AG09319 (cell line): ENCODE measurements at regions not wholly inside any gene's neighbourhood (a gene's known extent, or its start where the extent isn't known, plus 50 kb on each side); places are given as distances from the start of the nearest gene placed in this dataset.

Experiments used
- DNase-seq: peaks from one replicate; pipeline ENCODE4 v3.0.0-alpha.2; 2010; ENCODE audit warnings: low read depth; ENCODE audit errors: extremely low read depth
- CTCF ChIP-seq: IDR thresholded peaks from 2 replicates; pipeline ENCODE4 v1.5.1; 2011; ENCODE audit warnings: low read depth, mild to moderate bottlenecking, inconsistent platforms, low read length, moderate library complexity

- no peak for DNase-seq
- no peak for TF ChIP-seq CTCF
Observed at GRCh38 chr10:10961072-10961471, 56.6 kb upstream of the CELF2 start.

- TF ChIP-seq CTCF = no peak
- DNase-seq = no peak
Observed at GRCh38 chr10:10967029-10967428, 50.6 kb upstream of the CELF2 start.

- TF ChIP-seq CTCF = no peak
Observed at GRCh38 chr10:10967581-10968256, 50.0 kb upstream of the CELF2 start.

More at GRCh38 chr10:10967581-10968256, 50.0 kb upstream of the CELF2 start:
- no peak for DNase-seq
